ENCODE measurements at regions not wholly inside any gene's neighbourhood (a gene's known extent, or its start where the extent isn't known, plus 50 kb on each side); places are given as distances from the start of the nearest gene placed in this dataset.
"Not testable (repeated sequence)": the region's sequence is repeated elsewhere in the genome, so short reads cannot be mapped to it uniquely, and the experiment has no call there.

DNA sequence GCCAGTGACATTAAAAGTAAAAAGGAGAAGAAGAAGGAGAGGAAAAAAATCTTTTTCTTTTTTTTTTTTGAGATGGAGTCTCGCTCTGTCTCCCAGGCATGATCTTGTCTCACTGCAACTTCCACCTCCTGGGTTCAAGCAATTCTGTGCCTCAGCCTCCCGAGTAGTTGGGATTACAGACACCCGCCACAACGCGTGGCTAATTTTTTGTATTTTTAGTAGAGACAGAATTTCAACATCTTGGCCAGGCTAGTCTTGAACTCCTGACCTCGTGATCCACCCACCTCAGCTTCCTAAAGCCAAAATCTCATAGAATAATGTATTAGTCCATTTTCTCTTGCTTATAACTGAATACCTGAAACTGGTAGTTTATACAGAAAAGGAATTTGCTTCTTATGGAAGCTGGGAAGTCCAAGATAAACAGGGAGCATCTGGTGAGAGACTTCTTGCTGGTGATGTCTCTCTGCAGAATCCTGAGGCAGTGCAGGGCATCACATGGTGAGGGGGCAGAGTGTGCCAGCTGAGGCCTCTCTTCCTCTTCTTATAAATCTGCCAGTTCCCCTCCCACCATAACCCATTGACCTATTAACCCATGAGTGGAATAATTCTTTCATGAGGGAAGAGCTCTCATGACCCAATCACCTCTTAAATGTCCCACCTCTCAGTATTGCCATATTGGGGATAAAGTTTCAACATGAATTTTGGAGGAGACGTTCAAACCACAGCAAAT lies 466.3 kb downstream of the GADD45G start:
- H3K4me3 Mint-ChIP-seq (ENCODE audit: unreplicated experiment): no peak overlapping the region
- no peaks in the 10 kb centered on the region for H3K36me3 Mint-ChIP-seq (ENCODE audit: insufficient read depth, unreplicated experiment)
- intact Hi-C loops (cut with micrococcal nuclease): no loop called here
- peaks cover 22% of the 10 kb centered on the region for H3K27me3 Mint-ChIP-seq (ENCODE audit: insufficient read depth, unreplicated experiment)
- no peaks in the 10 kb centered on the region for H3K9me3 Mint-ChIP-seq (ENCODE audit: unreplicated experiment)
- BruUV-seq (replicated peaks): no TSS peak
- no peak for DNase-seq (ENCODE audit: unreplicated experiment)
- POLR2A ChIA-PET: interaction anchor here (2.0 kb wide), 1 partner anchor 11 kb away, joined by 6 read pairs; no protein-coding TSS in a partner anchor
- H3K4me1 Mint-ChIP-seq (ENCODE audit: insufficient read depth, unreplicated experiment): no peaks in the 10 kb centered on the region
- TF ChIP-seq CTCF (IDR thresholded peaks at IDR 0.05; ENCODE audit: unreplicated experiment): no peak
- CTCF ChIA-PET: interaction anchor here (1.5 to 1.6 kb wide), 3 partner anchors 8 to 468 kb away, joined by 4 to 6 read pairs (median 4); no protein-coding TSS in a partner anchor
- no peak overlapping the region for H3K27ac Mint-ChIP-seq (ENCODE audit: low read depth, unreplicated experiment)

- Mint-ChIP-seq H3K36me3 (ENCODE audit: insufficient read depth, unreplicated experiment) (no peaks in the 10 kb centered on the region), H3K4me3 (ENCODE audit: unreplicated experiment) (no peak overlapping the region), H3K9me3 (ENCODE audit: unreplicated experiment) (no peaks in the 10 kb centered on the region), H3K4me1 (ENCODE audit: insufficient read depth, unreplicated experiment) (no peaks in the 10 kb centered on the region), H3K27me3 (ENCODE audit: insufficient read depth, unreplicated experiment) (peaks cover 41% of the 10 kb centered on the region), H3K27ac (ENCODE audit: low read depth, unreplicated experiment) (no peak overlapping the region)
- DNase-seq (ENCODE audit: unreplicated experiment): no peak
- intact Hi-C loops (cut with micrococcal nuclease): no loop called here
- no peak for TF ChIP-seq CTCF (IDR thresholded peaks at IDR 0.05; ENCODE audit: unreplicated experiment)
- POLR2A ChIA-PET: no interaction called here
- CTCF ChIA-PET: interaction anchor here (0.7 to 1.1 kb wide), 3 partner anchors 10 to 476 kb away, joined by 3 read pairs; no protein-coding TSS in a partner anchor
- BruUV-seq (replicated peaks): no TSS peak
Observed at GRCh38 chr9:90073186-90073945, 468.6 kb downstream of the GADD45G start.

DNA sequence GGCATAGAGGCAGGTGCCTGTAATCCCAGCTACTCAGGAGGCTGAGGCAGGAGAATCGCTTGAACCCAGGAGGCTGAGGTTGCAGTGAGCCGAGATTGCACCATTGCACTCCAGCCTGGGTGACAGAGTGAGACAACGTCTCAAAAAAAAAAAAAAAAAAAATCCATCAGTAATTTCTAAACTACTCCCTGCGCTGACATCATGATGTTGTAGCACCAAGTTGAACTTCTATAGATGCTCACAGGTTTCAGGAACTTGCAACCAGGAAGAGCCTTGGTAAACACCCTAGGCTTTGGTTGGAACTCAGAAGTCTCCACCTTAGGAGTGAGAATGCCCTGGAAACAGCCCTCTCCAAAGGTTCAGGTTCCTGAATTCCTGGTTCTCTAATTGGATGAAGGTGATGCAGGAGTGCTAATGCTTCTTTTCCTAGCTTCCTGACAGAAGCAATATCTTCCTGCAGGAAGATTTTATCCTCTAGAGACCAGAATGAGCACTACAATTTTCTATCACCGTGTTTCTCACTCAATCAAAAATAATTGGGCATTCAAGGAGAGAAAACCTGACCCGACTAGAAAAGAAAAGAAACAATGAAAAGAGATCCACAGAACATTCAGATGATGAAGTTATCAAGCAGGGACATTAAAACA lies 469.6 kb downstream of the GADD45G start:
- no peak for DNase-seq (ENCODE audit: unreplicated experiment)
- CTCF ChIA-PET: interaction anchor here (1.1 kb wide), 2 partner anchors 11 to 477 kb away, joined by 3 read pairs; no protein-coding TSS in a partner anchor
- Mint-ChIP-seq H3K36me3 (ENCODE audit: insufficient read depth, unreplicated experiment) (no peaks in the 10 kb centered on the region), H3K27me3 (ENCODE audit: insufficient read depth, unreplicated experiment) (peaks cover 50% of the 10 kb centered on the region), H3K9me3 (ENCODE audit: unreplicated experiment) (no peaks in the 10 kb centered on the region), H3K27ac (ENCODE audit: low read depth, unreplicated experiment) (no peak overlapping the region), H3K4me1 (ENCODE audit: insufficient read depth, unreplicated experiment) (no peaks in the 10 kb centered on the region), H3K4me3 (ENCODE audit: unreplicated experiment) (no peak overlapping the region)
- TF ChIP-seq CTCF (IDR thresholded peaks at IDR 0.05; ENCODE audit: unreplicated experiment): no peak
- intact Hi-C loops (cut with micrococcal nuclease): no loop called here
- POLR2A ChIA-PET: no interaction called here
- BruUV-seq (replicated peaks): no TSS peak

- H3K27me3 Mint-ChIP-seq (ENCODE audit: insufficient read depth, unreplicated experiment): peaks cover 73% of the 10 kb centered on the region
Observed at GRCh38 chr9:90077598-90077997, 472.8 kb downstream of the GADD45G start.

More at GRCh38 chr9:90077598-90077997, 472.8 kb downstream of the GADD45G start:
- H3K4me3 Mint-ChIP-seq (ENCODE audit: unreplicated experiment); intact Hi-C loops (cut with micrococcal nuclease); POLR2A ChIA-PET; H3K36me3 Mint-ChIP-seq (ENCODE audit: insufficient read depth, unreplicated experiment); H3K27ac Mint-ChIP-seq (ENCODE audit: low read depth, unreplicated experiment); DNase-seq (ENCODE audit: unreplicated experiment); H3K4me1 Mint-ChIP-seq (ENCODE audit: insufficient read depth, unreplicated experiment); BruUV-seq (replicated peaks); H3K9me3 Mint-ChIP-seq (ENCODE audit: unreplicated experiment): not testable (repeated sequence)
- CTCF ChIA-PET: interaction anchor here (0.6 to 0.7 kb wide), 2 partner anchors 22 to 475 kb away, joined by 3 read pairs; no protein-coding TSS in a partner anchor

Data from MCF 10A (cell line).